C4-2B (cell line): ENCODE measurements at regions not wholly inside any gene's neighbourhood (a gene's known extent, or its start where the extent isn't known, plus 50 kb on each side); places are given as distances from the start of the nearest gene placed in this dataset.

ENCODE experiments used
- H3K27ac ChIP-seq: fragments of 450-650 bp; 2 replicates; pipeline ENCODE4 v1.5.1; 2017
- ZFX ChIP-seq: fragments of 450-650 bp; IDR thresholded peaks from 2 replicates; pipeline ENCODE4 v1.6.1; 2017
- TF ChIP-seq, protein P1 (sequence below): fragments of 450-650 bp; conservative IDR thresholded peaks from 2 replicates; pipeline ENCODE4 v1.5.1; 2017; ENCODE audit warnings: mild to moderate bottlenecking

DNA sequence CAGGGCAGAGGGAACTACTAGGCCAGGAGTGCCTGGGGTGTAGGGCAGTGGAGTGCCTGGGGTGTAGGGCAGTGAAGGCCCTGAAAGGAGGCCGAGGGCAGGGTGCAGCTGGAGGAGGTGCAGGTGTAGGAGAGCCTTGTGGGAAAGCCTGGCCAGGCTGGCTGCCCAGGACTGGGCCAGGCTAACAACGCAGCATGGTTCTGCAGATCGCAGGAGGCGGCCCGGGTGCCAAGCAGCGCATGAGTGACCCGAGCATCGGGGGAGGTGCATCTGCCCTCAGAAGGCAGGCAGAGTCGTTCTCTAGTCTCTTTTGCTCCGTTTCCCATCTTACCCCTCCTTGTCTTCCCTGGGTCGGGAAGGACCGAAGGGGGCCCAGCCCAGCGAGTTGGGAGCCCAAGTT lies 151.5 kb upstream of the PHACTR3 start:
- TF ChIP-seq, protein P1, sequence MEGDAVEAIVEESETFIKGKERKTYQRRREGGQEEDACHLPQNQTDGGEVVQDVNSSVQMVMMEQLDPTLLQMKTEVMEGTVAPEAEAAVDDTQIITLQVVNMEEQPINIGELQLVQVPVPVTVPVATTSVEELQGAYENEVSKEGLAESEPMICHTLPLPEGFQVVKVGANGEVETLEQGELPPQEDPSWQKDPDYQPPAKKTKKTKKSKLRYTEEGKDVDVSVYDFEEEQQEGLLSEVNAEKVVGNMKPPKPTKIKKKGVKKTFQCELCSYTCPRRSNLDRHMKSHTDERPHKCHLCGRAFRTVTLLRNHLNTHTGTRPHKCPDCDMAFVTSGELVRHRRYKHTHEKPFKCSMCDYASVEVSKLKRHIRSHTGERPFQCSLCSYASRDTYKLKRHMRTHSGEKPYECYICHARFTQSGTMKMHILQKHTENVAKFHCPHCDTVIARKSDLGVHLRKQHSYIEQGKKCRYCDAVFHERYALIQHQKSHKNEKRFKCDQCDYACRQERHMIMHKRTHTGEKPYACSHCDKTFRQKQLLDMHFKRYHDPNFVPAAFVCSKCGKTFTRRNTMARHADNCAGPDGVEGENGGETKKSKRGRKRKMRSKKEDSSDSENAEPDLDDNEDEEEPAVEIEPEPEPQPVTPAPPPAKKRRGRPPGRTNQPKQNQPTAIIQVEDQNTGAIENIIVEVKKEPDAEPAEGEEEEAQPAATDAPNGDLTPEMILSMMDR: no peak
- no peak for TF ChIP-seq ZFX
- H3K27ac ChIP-seq: no peak overlapping the region

DNA sequence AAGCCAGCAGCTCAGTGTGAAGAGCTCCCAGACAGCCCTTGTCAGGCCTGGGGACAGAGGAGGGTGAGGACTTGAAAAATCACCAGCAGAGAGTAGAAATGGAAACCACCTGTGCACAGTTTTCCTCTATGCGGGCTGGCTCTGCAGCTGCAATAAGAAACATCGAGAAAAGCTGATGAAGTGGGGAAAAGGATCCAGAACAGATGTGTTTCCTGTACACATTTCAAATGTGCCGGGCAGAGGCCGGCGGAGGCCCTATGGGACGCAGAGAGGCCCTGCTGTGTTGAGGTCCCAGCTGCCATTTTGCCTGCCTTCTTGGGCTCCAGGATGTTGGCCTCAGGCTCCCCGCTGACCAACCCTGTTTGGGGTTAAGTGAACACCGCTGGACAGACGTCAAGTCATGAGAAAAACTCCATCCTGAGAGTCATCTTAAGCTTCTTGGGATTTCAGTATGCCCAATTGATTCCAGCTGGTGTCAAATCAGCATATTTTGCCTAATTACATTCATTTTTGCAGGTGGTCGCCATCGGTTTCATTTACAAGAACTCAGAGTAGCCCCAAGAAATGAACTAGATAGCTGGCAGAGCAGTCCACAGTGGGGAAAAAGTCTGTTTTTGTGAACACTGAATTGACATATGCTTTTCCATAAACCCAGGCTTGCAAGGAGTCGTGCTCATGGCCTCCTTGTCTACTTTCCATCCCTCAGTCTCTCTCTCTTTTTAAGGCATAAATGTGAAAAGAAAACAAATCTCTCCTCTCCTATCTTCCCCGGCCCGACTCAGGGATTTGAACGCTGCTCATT lies 150.4 kb upstream of the PHACTR3 start:
- no peak for TF ChIP-seq ZFX
- TF ChIP-seq, protein P1: no peak
- H3K27ac ChIP-seq: no peak overlapping the region

DNA sequence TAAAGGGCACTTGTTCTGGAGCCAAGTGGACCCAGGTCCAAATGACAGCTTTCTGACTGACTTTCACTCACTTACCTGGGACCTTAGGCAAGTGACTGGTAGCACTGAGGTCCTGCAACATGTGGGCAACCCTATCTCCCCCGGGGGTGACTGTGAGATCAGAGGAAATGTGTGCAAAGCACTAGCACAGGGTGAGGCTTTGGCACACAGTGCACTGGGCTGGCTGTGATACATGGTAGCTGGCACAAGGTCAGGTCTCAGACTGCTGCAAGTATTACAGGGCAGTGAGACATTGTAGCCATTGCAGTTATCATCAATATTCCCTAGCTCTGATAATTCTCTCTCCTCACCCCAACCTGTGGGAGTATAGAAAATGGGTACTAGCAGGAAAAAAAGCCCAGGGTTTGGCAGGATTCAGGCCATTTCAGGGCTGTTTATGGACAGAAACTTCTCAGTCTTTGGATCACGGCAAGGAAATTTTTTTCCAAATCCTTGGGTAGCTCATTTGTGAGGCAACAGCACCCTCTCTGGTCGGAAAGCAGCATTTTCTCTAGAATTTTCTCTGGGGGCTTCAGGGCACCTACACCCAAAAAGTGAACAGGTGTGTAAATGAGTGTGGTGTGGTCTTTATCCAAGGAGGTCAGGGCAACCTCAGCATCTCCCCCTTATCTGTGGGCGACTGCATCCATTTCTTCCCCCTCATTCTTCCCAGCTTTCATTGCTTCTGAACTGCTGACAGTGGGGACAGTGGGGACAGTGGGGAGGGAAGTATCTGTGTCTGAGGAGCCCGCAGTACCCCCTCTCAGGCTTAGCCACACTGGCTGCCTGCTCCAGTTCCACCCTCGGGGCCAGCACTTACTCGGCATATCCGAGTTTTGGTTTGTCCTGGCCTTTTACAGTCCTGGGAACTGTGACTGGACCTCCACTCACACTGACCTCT lies 148.7 kb upstream of the PHACTR3 start:
- TF ChIP-seq, protein P1: peak; percentile 80
- TF ChIP-seq ZFX: no peak
- H3K27ac ChIP-seq: 0 out of 2 replicates have a peak overlapping the region, but pooled peaks have one; percentile 13

DNA sequence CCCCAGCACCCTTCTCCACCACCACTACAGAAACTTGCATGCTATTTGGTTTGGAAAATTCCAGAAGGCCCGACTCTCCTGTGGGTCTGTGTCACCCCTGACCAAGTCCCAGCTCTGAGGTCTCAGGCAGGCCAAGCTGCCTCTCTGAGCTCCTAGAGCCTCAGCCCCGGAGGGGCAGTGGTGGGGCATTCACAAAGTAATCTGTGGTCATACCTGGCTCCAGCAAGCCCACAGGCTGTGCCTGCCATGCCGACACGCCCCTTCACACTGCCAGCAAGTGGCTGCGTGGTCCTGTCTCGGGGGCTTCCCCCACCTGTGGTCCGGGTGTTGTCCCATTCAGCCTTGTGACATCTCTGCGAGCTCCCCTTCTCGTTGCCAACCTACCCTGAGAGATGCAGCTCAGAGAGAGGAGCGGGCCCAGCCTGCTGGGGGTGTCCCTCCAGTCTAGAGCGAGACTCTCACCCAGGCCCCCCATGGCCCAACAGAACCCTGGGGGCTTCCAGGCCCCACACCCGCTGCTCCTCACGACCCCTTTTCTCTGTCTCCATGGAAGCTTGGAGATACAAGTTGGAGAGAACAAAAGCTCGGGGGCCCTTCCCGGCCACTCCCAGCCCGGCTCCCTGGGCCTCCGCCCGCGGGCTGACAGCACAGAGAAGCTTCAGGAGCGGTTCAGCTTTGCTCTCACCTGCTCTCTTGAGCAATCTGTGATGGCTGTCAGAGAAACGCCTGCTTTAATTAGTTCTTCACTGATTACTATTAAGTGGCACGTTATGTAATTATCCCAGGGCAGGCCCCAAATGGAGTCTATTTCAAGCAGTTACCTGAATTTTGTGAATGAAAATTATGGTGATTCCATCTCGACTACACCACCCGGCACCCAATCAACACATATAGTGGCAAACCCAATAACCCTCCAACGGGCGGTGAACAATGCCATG lies 147.7 kb upstream of the PHACTR3 start:
- no peak overlapping the region for H3K27ac ChIP-seq
- TF ChIP-seq, protein P1: no peak
- TF ChIP-seq ZFX: no peak

DNA sequence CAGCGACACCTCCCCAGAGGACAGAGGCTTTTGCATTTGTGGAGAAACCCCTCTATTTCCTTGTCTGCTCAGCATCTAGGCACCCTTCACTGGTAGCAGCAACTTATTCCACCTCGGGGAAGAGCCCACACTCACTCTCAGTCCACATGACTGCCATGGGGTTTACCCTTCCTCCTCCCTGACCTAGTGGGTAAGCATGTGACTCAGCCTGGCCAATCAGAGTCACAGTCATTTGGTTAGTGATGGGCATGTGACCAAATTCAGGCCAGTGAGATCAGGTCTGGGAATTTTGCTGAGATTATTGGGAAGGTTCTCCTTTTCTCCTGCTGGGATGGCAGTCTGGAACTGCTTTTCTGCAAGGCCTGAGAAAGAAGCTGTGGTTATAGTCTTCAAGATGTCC lies 145.7 kb upstream of the PHACTR3 start:
- TF ChIP-seq, protein P1: no peak
- TF ChIP-seq ZFX: no peak
- no peak overlapping the region for H3K27ac ChIP-seq

DNA sequence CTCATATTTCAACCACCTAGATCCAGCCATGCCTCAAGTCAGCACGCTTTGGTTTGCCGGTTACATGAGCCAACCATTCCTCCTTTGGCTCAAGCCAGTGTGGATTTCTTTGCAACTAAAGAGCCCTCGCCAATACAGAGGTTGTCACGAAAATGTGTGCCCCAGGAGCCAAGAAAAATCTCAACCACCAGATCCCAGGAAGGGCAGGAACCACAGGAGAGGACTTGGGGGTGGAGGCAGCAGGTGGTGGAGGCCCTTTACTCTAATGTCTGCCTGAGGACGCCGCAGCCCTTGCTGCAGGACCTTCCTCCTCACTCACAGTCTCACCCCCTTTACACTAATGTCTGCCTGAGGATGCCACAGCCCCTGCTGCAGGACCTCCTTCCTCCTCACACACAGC lies 144.8 kb upstream of the PHACTR3 start:
- H3K27ac ChIP-seq: no peak overlapping the region

More for the DNA sequence above, 144.8 kb upstream of the PHACTR3 start:
- TF ChIP-seq, protein P1: no peak
- no peak for TF ChIP-seq ZFX
